GM21576 (cell line): ENCODE measurements at regions not wholly inside any gene's neighbourhood (a gene's known extent, or its start where the extent isn't known, plus 50 kb on each side); places are given as distances from the start of the nearest gene placed in this dataset.
"Not testable (repeated sequence)": the region's sequence is repeated elsewhere in the genome, so short reads cannot be mapped to it uniquely, and the experiment has no call there.

Experiments
- ATAC-seq: cut with Tn5 transposase; IDR thresholded peaks from one replicate; pipeline ENCODE4 v1.9.1; 2021; ENCODE audit warnings: mild to moderate bottlenecking, moderate library complexity; ENCODE audit not compliant: unreplicated experiment

GRCh38 chr2:87500951-87501350 lies 246.9 kb upstream of the PLGLB2 start:
- not testable (repeated sequence) for ATAC-seq

DNA sequence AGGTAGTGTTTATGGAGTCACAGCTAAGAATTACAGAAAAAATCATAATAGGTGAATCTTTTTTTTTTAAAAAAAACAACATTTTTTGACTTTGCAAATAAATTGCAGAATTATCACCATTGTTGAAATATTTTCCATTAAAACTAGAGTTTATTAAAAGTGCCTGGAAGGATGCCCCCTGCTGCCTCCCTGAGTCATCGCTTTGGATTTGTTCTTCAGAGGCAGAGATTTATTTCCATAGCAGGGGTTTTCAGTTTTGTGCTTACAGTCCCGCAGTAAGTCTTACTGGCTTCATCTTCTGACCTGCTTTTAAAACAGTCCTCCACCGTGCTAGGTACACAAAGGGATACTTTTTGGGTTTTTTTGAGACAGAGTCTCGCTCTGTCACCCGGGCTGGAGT lies 244.9 kb upstream of the PLGLB2 start:
- not testable (repeated sequence) for ATAC-seq

DNA sequence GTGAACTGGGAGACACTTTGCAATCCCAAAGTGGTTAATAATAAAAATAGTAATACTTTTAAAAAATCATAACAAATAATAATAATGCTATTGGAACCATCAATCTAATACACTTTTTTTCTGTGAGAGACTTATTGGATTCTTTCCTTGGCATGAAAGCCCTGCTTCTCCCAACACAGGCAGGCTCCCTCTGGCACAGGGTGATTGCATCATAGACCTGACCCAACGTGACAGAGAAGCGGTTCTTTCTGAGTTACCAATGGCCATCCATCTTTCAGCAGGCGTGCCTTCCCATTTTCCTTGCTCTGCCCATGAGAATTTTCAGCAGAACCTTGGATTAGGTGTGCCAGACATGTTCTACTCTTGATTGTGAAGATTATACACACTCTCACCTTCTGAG lies 242.6 kb upstream of the PLGLB2 start:
- not testable (repeated sequence) for ATAC-seq

- ATAC-seq, result not testable (repeated sequence)
These were observed 242.0 kb upstream of the PLGLB2 start for GRCh38 chr2:87505909-87506308.

GRCh38 chr2:87507378-87508348 lies 240.2 kb upstream of the PLGLB2 start:
- not testable (repeated sequence) for ATAC-seq

GRCh38 chr2:87511195-87511778 lies 236.6 kb upstream of the PLGLB2 start:
- ATAC-seq, result not testable (repeated sequence)

DNA sequence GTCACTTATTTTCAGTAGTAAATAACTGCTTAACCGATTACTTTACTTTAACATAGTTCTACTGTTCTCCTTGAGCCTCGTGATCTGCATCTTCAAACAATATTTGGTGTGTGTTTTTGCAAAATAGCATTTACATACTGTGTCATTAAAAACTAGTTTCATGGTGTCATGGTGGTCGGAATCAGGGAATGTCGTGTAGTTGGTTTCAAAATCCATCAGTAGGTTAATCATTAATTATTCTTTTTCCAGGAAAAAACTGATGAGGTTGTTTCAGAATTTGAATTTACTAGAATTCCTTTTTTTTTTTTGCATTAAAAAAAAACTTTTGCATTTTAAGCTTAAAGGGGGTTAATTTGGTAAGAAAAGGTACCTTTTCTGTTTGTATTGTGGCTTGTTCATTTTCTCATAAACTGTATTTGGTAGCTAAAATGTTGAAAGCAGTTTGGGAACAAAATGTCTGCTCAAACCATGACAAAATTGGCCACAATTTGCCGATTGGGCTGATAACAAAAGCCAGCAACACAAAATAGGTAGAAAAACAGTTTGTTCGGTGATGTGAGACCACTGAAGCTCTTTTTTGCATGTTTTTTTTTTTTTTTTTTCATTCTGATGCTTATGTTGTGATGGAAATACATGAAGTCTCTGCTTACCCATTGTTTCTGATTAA lies 234.9 kb upstream of the PLGLB2 start:
- ATAC-seq, result not testable (repeated sequence)

DNA sequence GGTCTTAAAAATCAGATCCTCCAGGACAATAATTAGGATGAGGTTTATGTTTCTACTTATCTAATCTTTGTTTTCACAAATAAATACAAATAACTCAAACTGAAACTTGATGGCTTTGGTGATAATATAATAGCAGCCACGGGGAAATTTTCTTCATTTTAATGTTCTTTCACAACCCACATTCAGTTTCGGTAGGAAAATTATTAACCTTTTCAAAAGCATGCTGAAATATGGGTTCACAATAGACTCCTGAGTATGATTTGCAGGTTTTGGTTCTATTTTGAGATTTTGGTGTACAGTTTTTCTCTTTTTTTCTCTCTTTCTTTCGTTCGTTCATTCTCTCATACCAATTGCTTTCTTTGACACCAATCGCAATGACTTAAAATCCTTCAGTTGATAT lies 233.9 kb upstream of the PLGLB2 start:
- ATAC-seq, result peak; percentile 62

DNA sequence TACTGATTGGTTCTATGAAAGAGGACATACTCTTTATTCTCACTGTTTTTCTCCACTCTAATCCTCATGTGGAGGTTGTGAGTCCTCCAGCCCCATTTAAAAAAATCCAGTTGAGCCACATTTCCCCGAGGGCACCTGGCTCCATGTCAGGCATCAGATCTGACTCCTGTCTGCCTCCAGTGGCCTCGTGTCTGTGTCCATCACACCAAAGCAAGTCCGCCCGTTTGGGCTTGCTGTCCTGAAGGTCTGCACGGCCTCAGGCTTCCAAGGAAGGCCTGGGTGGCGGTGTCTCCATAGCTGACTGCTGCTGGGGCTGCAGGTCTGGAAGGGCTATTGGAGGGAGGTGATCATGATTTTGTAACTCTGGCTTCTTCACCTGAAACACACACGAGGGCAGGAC lies 233.4 kb upstream of the PLGLB2 start:
- not testable (repeated sequence) for ATAC-seq

GRCh38 chr2:87515226-87515625 lies 232.7 kb upstream of the PLGLB2 start:
- not testable (repeated sequence) for ATAC-seq

DNA sequence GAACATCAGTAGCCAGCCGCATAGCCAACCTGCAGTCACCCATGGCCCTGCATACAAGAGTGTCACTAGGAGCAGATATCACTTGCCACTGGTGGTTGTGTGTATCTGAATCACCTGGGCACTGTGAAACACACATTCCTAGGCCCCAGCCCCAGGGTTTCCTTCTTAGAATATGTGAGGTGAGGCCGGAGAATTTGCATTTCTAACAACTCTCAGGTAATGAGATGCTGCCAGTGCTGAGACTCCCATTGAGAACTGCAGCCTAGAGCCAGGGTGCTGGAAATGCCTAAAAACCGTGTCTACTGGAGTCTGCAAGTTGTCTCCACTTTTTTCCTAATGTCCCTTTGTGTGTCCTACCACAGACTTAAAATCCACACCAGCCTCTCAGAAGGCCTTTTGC lies 232.0 kb upstream of the PLGLB2 start:
- ATAC-seq, result not testable (repeated sequence)

DNA sequence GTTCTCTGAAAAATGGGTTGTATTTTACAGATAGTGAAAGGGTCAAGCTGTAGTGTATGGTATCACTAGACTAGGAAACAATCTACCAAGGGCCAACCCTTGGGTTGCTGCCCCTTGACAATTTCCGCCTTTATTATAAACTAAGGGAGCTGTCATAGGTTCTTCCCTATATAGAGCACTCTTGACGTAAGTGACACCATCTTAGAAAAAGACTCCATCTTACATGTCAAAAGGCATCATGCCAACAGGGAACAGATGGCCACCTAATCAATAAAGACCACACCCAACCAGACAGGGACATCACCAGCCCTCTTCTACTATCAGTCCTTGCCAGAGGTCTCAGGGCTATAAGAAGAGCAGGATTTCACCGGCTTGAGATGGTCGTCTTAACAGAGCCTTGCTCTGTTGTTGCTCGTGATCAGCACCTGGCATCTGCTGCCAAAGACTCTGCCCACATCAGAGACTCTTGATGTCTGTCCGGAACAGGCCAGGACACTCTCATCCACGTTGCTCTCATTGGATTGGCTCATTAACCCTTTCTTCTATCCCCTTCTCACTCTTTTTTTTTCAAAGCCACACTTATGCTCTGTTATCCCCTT lies 231.4 kb upstream of the PLGLB2 start:
- not testable (repeated sequence) for ATAC-seq

DNA sequence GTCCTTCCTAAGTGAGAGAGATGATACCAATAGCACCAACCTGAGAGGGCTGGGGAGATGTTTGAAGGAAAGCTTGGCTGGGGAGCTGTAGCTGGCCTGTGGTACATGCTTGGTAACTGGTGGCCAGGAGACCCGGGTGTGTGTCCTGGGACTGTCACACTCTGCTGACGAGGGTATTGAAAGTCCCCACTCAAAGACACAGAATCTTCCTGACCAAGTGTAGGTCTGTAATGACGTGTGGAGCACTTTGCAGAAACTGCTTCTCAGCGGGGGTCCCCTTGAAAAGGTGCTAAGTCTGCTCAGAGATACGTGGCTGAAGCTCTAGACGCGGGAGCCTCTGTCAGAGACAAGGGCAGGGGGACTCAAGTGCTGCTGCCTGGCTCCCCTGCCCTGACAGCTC lies 230.4 kb upstream of the PLGLB2 start:
- not testable (repeated sequence) for ATAC-seq

GRCh38 chr2:87518066-87518465 lies 229.8 kb upstream of the PLGLB2 start:
- not testable (repeated sequence) for ATAC-seq

DNA sequence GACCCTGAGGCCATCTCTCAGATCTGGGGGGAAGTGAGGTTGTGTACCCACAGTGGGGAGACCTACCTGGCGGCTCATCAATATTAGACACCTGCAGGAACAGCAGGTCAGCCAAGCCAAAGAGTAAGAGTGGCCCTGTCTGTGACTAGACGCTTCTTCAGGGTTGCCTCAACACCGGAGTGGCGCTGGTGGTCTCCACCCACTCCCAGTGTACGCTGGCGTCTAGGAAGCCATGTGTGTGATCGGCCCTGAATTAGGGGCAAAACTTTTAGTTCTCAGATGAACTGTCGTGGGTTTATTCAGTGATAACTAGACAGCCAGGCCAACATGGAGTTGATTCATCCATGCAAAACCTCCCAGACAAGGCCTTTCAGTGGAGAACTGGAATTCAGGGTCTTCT lies 229.3 kb upstream of the PLGLB2 start:
- ATAC-seq, result not testable (repeated sequence)

DNA sequence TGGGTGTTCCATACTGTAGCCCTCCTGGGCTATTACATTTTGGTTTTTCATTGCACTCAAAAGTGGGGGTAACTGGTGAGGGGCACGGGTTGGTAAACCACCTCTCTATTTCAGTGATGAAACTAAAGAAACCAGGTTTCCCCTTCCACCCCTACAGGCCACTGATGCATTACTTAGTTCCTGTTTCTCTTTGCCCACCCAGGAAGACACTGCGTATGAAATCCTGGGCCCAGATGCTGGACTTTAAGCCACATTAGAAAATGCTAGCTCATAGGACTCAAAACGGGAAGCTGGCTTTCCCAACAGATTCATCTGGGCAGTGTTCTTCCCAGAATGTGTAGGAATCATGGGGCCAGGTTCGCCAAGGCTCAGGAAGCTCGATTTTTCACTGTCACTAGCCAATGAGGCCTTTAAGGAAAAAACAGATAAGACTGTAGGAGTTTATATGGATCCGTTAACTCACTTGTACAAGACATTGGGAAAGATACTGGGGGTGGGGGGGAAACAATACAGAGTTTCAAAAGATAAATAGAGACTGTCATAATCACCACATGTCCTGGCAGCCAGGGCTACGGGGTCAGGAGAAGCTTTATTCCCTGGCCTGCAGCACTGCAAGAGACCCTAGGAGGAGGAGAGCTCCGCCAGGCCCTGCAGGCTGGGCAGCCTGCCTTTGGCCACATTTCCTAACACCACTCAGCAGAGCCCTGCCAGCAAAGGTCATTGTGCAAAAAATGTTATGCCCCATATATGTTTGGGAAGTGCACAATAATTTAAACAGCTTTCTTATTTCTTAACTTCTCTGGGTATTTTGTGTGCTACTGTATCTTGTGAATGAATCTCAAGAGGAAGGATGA lies 228.5 kb upstream of the PLGLB2 start:
- ATAC-seq, result peak; percentile 45

DNA sequence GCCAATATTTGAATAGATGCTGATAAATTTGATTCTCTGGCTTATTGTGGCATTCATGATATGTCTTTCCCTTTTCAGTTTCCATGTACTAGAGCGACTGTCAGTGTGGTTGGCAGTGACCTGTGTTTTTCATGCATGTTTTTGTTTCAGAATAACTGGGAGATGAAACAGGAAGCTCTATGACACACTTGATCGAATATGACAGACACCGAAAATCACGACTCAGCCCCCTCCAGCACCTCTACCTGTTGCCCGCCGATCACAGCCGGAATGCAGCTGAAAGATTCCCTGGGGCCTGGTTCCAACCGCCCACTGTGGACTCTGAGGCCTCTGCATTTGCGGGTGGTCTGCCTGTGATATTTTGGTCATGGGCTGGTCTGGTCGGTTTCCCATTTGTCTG lies 226.8 kb upstream of the PLGLB2 start:
- ATAC-seq, result peak; percentile 78

DNA sequence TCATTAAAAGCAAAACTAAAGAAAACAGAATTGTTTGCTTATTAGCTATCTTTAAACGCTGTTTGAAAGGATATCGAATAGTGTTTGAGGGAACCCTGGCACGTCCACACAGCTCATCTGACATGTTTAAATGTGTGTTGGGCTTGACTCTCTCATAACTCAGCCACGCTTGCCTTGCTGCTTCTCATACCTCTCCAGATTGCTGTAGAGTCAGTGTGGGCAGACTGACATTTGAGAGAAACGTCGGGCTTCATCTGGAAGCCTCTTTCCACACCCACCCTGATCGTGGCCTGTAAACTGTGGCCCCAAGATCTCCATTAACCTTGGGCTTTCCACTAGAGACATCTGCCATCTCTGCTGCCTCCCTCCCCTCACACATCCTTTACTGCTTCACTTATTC lies 226.4 kb upstream of the PLGLB2 start:
- not testable (repeated sequence) for ATAC-seq

GRCh38 chr2:87524619-87525188 lies 223.2 kb upstream of the PLGLB2 start:
- not testable (repeated sequence) for ATAC-seq

DNA sequence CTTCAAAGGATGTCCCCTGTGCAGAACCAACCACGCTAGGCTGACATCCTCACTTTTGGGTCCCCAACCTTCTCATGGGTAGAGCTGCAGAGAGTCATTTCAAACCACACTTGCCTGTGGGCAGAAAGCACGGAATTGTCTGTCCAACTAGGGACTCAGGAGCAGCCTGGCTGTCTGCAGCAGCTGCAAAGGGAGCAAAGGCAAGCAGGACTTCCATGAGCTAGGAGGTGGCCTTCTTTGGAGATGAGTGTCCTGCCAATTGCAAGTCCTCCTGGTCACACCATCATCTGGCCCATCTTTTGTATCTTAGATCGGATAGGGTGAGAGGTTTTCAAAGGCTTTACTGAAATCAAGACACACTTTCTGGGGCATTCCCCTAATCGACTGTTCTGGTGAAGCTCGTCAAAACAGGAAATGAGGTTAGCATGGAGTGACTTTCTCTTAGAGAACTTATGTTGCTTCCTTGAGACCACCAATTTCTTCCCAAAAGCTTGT lies 222.3 kb upstream of the PLGLB2 start:
- not testable (repeated sequence) for ATAC-seq
